Smooth muscle cell (in vitro differentiated cells): ENCODE measurements at regions not wholly inside any gene's neighbourhood (a gene's known extent, or its start where the extent isn't known, plus 50 kb on each side); places are given as distances from the start of the nearest gene placed in this dataset.

Experiments
- DNase-seq: peaks from one replicate; lab custom pipeline; 2025; ENCODE audit not compliant: unreplicated experiment; lab: John Stamatoyannopoulos, UW
- H2AFZ ChIP-seq: fragments of 200-600 bp; sonication (generic); 2 replicates; pipeline ENCODE4 v1.6.0; 2016; ENCODE audit warnings: antibody characterized with exemption, low read depth, mild to moderate bottlenecking
- H3F3A ChIP-seq: fragments of 200-600 bp; sonication (generic); 2 replicates; pipeline ENCODE4 v1.6.0; 2017; ENCODE audit warnings: antibody characterized with exemption, low read depth
- H3K27ac ChIP-seq: fragments of 200-600 bp; sonication (generic); 2 replicates; pipeline ENCODE4 v1.5.1; 2016; ENCODE audit warnings: low read depth, mild to moderate bottlenecking
- H3K27me3 ChIP-seq: fragments of 200-600 bp; sonication (generic); 2 replicates; pipeline ENCODE4 v1.6.1; 2016; ENCODE audit warnings: low read depth, mild to moderate bottlenecking
- H3K36me3 ChIP-seq: fragments of 200-600 bp; sonication (generic); 2 replicates; pipeline ENCODE4 v1.5.1; 2016; ENCODE audit warnings: low read depth
- H3K4me1 ChIP-seq: fragments of 200-600 bp; sonication (generic); 2 replicates; pipeline ENCODE4 v1.5.1; 2016; ENCODE audit warnings: low read depth
- H3K4me2 ChIP-seq: fragments of 200-600 bp; sonication (generic); 2 replicates; pipeline ENCODE4 v1.6.0; 2016; ENCODE audit warnings: mild to moderate bottlenecking
- H3K4me3 ChIP-seq: fragments of 200-600 bp; sonication (generic); 2 replicates; pipeline ENCODE4 v1.5.1; 2016; ENCODE audit warnings: mild to moderate bottlenecking
- H3K79me2 ChIP-seq: fragments of 200-600 bp; sonication (generic); 2 replicates; pipeline ENCODE4 v1.6.0; 2016; ENCODE audit warnings: low read depth, mild to moderate bottlenecking
- H3K9ac ChIP-seq: fragments of 200-600 bp; sonication (generic); 2 replicates; pipeline ENCODE4 v1.6.0; 2016; ENCODE audit warnings: low read depth
- H3K9me3 ChIP-seq: fragments of 200-600 bp; sonication (generic); replicated peaks from 2 replicates; pipeline ENCODE4 v1.5.1; 2016; ENCODE audit warnings: low read depth
- H4K20me1 ChIP-seq: fragments of 200-600 bp; sonication (generic); 2 replicates; pipeline ENCODE4 v1.6.0; 2016; ENCODE audit warnings: low read depth
- WGBS: methylation state at CpG from one replicate; pipeline ENCODE4 v1.1.7; 2016; ENCODE audit warnings: low lambda C conversion rate; 5-methylcytosine and 5-hydroxymethylcytosine counted together
- TF ChIP-seq, protein P1 (sequence below): fragments of 200-600 bp; sonication (generic); IDR thresholded peaks from 2 replicates; pipeline ENCODE4 v1.5.1; 2017; ENCODE audit warnings: borderline replicate concordance, mild to moderate bottlenecking, antibody characterized with exemption; ENCODE audit not compliant: insufficient read depth, poor library complexity, severe bottlenecking

DNA sequence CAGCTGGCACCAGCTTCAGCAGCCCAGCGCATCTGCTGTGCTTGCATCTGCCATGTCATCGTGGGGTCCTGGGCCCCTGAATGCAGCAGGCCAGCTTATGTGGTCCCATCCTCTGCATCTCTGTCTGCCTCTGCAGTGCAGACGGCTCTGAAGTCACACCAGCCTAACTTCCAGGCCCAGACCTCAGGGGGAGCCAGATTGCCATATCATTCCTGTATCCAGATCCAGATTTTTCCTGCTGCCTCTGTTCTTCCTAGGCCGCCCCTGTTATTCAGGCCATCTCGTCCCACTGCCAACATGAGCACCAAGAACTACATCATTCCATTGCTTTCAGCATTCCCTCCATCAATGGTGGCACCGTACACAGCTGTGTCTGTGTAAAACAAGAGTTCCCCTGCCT lies 571.6 kb downstream of the UQCRFS1 start:
- no peak overlapping the region for H3K4me2 ChIP-seq
- no peaks in the 10 kb centered on the region for H3K27me3 ChIP-seq
- WGBS = 81% methylated on average over 6 of the region's 6 CpGs
- TF ChIP-seq, protein P1, sequence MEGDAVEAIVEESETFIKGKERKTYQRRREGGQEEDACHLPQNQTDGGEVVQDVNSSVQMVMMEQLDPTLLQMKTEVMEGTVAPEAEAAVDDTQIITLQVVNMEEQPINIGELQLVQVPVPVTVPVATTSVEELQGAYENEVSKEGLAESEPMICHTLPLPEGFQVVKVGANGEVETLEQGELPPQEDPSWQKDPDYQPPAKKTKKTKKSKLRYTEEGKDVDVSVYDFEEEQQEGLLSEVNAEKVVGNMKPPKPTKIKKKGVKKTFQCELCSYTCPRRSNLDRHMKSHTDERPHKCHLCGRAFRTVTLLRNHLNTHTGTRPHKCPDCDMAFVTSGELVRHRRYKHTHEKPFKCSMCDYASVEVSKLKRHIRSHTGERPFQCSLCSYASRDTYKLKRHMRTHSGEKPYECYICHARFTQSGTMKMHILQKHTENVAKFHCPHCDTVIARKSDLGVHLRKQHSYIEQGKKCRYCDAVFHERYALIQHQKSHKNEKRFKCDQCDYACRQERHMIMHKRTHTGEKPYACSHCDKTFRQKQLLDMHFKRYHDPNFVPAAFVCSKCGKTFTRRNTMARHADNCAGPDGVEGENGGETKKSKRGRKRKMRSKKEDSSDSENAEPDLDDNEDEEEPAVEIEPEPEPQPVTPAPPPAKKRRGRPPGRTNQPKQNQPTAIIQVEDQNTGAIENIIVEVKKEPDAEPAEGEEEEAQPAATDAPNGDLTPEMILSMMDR = no peak
- no peaks in the 10 kb centered on the region for H3K36me3 ChIP-seq
- DNase-seq = no peak
- H3K4me1 ChIP-seq = no peaks in the 10 kb centered on the region
- H3K27ac ChIP-seq = no peak overlapping the region
- H4K20me1 ChIP-seq = no peaks in the 10 kb centered on the region
- no peak overlapping the region for H3K4me3 ChIP-seq
- H3K9me3 ChIP-seq = no peaks in the 10 kb centered on the region
- no peak overlapping the region for H2AFZ ChIP-seq
- no peaks in the 10 kb centered on the region for H3F3A ChIP-seq
- H3K9ac ChIP-seq = no peak overlapping the region
- no peaks in the 10 kb centered on the region for H3K79me2 ChIP-seq

DNA sequence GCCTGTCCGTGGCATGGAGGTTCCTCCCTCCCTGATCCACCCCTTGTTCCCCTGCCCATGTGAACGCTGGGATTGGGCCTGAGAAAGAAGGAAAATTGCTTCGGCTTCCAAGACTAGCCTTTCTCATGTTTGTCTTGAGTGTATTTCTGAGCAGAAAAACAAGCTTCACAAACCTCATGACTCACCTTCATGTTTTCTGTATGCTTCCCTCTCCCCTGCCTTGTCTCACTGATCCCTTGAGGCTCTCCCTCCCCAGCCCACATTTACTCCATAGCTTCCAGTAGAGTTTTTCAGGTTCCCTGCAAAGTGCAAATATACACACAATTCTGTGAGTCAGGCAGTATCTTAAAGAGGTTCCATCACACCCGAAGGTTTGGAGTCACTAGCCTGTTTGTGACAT lies 572.4 kb downstream of the UQCRFS1 start:
- no peaks in the 10 kb centered on the region for H4K20me1 ChIP-seq
- no peak overlapping the region for H3K9ac ChIP-seq
- H3K27ac ChIP-seq = no peak overlapping the region
- no peak for DNase-seq
- H3K4me2 ChIP-seq = no peak overlapping the region
- H3F3A ChIP-seq = no peaks in the 10 kb centered on the region
- H3K4me3 ChIP-seq = no peak overlapping the region
- no peaks in the 10 kb centered on the region for H3K79me2 ChIP-seq
- H3K4me1 ChIP-seq = no peaks in the 10 kb centered on the region
- WGBS = 73% methylated on average over 4 of the region's 4 CpGs
- TF ChIP-seq, protein P1 = no peak
- H3K36me3 ChIP-seq = no peaks in the 10 kb centered on the region
- no peak overlapping the region for H2AFZ ChIP-seq
- H3K9me3 ChIP-seq = no peaks in the 10 kb centered on the region
- H3K27me3 ChIP-seq = no peaks in the 10 kb centered on the region

DNA sequence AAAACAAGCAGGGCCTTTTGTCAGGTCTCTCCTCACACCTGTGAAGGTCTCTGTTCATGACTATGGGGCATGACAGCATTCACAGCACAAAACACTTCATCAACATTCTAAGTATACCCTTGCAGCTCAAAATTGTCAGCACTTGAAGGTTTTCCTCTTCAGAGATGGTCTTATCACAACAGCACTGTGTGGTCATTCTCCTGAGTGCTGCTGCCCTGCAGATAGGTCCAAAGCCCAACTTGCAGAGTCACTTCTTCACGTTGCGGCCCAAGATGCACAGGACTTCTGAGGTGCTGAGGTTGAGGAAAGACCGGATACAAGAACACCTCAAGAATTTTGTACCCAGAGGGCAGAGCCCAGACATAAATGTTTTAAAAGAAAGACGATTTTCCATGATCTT lies 574.5 kb downstream of the UQCRFS1 start:
- TF ChIP-seq, protein P1 = no peak
- Histone ChIP-seq H3K9me3 (no peaks in the 10 kb centered on the region), H3K9ac (no peak overlapping the region), H2AFZ (no peak overlapping the region), H3K4me1 (no peaks in the 10 kb centered on the region), H3K36me3 (no peaks in the 10 kb centered on the region), H4K20me1 (no peaks in the 10 kb centered on the region), H3K27me3 (no peaks in the 10 kb centered on the region), H3K4me3 (no peak overlapping the region), H3F3A (no peaks in the 10 kb centered on the region), H3K27ac (no peak overlapping the region), H3K4me2 (no peak overlapping the region), H3K79me2 (no peaks in the 10 kb centered on the region)
- no peak for DNase-seq
- WGBS = 91% methylated on average over 4 of the region's 4 CpGs

- Histone ChIP-seq H3K4me3 (no peak overlapping the region), H3K9me3 (no peaks in the 10 kb centered on the region), H3K27me3 (no peaks in the 10 kb centered on the region), H3K36me3 (no peaks in the 10 kb centered on the region), H3K4me1 (no peaks in the 10 kb centered on the region), H2AFZ (no peak overlapping the region), H3F3A (no peaks in the 10 kb centered on the region), H3K79me2 (no peaks in the 10 kb centered on the region), H3K27ac (no peak overlapping the region), H3K4me2 (no peak overlapping the region), H4K20me1 (no peaks in the 10 kb centered on the region), H3K9ac (no peak overlapping the region)
- no peak for DNase-seq
- TF ChIP-seq, protein P1 = no peak
- 88% methylated on average over 5 of the region's 5 CpGs for WGBS
These were observed 576.2 kb downstream of the UQCRFS1 start for GRCh38 chr19:28636706-28637105.
